Stimulated activated naive CD8-positive, alpha-beta T cell treated with anti-CD3 and anti-CD28 coated beads, Interleukin-15, amount 100 ng/mL, for 72 hours (primary cell): ENCODE measurements at regions not wholly inside any gene's neighbourhood (a gene's known extent, or its start where the extent isn't known, plus 50 kb on each side); places are given as distances from the start of the nearest gene placed in this dataset.
"Not testable (repeated sequence)": the region's sequence is repeated elsewhere in the genome, so short reads cannot be mapped to it uniquely, and the experiment has no call there.

ENCODE experiments used
- ATAC-seq: fragments of 150-1000 bp; cut with Tn5 transposase; 2 replicates; pipeline ENCODE4 v1.10.0; 2021; ENCODE audit warnings: mild to moderate bottlenecking, moderate library complexity
- DNase-seq, 2 donors: peaks; one replicate each; pipeline ENCODE4 v3.0.0; 2021 to 2022
- H3K27ac Mint-ChIP-seq, 2 donors: one replicate each; pipeline ENCODE4 v1.8.0; 2022; ENCODE audit warnings: mild to moderate bottlenecking in 2 of 2, mixed read lengths in 2 of 2, moderate library complexity in 2 of 2
- H3K27me3 Mint-ChIP-seq: one replicate; pipeline ENCODE4 v1.8.0; 2022; ENCODE audit warnings: mixed read lengths
- H3K4me1 Mint-ChIP-seq: one replicate; pipeline ENCODE4 v1.8.0; 2022; ENCODE audit warnings: mild to moderate bottlenecking, mixed read lengths
- H3K4me3 Mint-ChIP-seq, 2 donors: one replicate each; pipeline ENCODE4 v1.8.0; 2022; ENCODE audit warnings: mild to moderate bottlenecking in 2 of 2, mixed read lengths in 2 of 2, moderate library complexity in 1 of 2
- H3K9me3 Mint-ChIP-seq, 2 donors: one replicate each; pipeline ENCODE4 v1.8.0; 2022; ENCODE audit warnings: mixed read lengths in 2 of 2

DNA sequence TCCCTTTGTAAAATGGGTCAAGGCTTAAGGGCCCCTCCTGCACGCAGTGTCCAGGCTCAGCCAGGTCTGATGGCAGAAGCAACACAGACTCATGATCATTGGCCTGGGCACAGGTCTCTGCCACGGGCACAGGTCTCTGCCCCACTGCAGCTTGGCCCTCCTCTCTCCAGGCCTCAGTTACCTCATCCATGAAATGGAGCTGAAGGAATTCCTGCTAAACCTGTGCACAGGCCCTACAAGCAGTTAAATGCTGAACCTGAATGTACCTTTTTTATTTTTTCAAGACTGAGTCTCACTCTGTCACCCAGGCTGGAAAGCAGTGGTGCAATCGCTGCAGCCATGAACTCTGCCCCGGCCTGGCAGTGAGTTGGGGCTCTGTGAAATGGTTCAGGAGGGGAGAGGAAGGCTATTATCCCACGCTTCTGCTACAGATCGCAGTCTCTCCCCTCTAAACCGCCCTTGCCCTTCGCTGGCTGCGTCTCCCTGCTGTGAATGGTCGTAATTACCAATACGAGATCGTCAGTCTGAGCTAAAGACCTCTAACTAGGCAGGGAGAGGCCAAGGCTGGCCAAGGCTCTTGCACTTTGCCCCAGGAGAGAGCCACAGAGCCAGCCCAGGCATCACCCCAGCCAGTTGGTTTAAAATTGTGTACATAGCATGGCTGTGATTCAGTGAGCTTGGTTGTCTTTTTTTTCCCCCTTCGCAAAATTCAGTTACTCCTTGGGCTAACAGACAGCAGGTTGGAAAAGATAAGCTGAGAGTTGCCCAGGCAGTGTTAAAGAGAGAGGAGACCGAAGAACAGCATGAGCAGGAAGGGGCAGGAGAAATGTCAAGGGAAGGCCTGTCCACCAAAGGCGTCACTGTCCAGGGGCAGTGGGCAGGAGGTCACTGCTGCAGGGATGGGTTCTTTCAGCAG is 93.0 kb upstream of the KCTD7 start:
- Mint-ChIP-seq H3K9me3 (no peaks in the 10 kb centered on the region), H3K27me3 (no peaks in the 10 kb centered on the region), H3K4me3 (no peak overlapping the region), H3K27ac (no peak overlapping the region), H3K4me1 (no peaks in the 10 kb centered on the region)
- DNase-seq (no peak), ATAC-seq (no peak)

DNA sequence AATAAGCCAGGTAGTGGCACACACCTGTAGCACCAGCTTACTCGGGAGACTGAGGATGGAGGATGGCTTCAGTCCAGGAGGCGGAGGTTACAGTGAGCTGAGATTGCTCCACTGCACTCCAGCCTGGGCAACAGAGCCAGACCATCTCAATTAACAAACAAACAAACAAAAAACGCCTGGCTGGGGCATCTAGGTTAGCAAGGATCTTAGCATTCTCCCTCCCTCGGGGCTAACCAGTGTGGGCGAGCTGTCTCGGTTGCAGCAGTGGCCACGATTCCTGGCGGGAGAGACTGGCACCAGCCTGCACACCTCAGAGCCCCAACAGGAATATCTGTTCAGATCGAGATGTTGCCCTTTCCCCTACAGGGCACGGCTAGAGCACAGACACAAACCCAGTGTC is 91.3 kb upstream of the KCTD7 start:
- ATAC-seq (no peak), DNase-seq (no peak)
- Mint-ChIP-seq H3K9me3 (no peaks in the 10 kb centered on the region), H3K4me3 (no peak overlapping the region), H3K27me3 (no peaks in the 10 kb centered on the region), H3K27ac (peak overlapping the region in 1 of 2 donors; percentile 39), H3K4me1 (no peaks in the 10 kb centered on the region)

DNA sequence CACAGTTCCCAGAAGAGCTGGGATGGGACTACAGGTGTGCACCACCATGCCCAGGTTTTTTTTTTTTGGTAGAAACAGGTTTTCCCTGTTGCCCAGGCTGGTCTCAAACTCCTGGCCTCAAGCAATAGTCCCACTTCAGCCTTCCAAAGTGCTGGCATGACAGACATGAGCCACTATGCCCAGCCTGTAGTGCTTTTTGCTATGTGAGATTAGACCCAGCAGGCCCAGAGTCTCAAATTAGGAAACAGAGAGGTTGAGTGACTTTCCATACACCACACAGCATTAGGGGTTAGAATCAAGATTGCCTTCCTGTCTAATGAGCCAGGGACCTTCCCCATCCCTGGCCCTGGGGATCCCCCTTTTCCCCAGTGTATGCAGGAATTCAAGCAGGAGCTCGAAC is 90.8 kb upstream of the KCTD7 start:
- Mint-ChIP-seq H3K27me3 (no peaks in the 10 kb centered on the region), H3K4me3 (no peak overlapping the region), H3K9me3 (no peaks in the 10 kb centered on the region), H3K4me1 (no peaks in the 10 kb centered on the region), H3K27ac (no peak overlapping the region)
- ATAC-seq, result no peak
- no peak for DNase-seq

DNA sequence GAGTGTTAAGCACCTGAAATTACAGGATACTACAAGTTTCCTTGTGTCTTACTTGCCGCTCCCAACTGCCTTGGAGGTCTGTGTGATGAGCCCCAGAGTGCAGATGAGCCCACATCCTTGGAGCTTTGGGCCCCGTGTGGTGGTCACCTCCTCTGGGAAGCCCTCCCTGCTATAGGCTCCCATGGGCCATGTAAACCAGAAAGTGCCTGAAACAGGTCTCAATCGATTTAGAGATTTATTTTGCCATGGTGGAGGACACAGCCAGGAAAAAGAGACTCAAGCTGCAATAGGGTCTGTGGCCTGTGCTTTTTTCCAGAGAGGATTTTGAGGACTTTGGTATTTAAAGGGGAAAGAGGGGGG is 89.4 kb upstream of the KCTD7 start:
- Mint-ChIP-seq H3K4me1 (no peaks in the 10 kb centered on the region), H3K9me3 (no peaks in the 10 kb centered on the region), H3K27ac (peak overlapping the region in 1 of 2 donors; percentile 11), H3K27me3 (no peaks in the 10 kb centered on the region), H3K4me3 (no peak overlapping the region)
- ATAC-seq, result no peak
- no peak for DNase-seq

DNA sequence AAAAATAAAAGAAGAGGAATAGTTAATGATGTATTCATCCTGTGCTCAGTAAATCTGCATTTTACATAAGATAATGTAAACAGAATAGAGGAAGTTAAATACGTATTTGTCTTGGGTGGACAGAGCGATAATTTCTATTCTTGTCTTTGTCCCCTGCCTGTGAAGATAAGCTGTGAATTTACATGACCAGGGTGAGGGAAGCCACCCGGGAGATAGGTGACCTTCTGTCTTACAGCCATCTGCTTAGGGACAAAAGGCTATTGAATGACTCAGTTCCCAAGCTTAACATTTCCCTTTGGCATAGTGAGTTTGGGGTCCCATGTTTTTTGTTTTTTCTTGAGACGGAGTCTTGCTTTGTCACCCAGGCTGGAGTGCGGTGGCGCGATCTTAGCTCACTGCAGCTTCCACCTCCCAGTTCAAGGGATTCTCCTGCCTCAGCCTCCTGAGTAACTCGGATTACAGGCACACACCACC is 88.7 kb upstream of the KCTD7 start:
- Mint-ChIP-seq H3K4me1 (no peaks in the 10 kb centered on the region), H3K4me3 (no peak overlapping the region), H3K9me3 (no peaks in the 10 kb centered on the region), H3K27me3 (no peaks in the 10 kb centered on the region), H3K27ac (no peak overlapping the region)
- DNase-seq, result no peak
- no peak for ATAC-seq

DNA sequence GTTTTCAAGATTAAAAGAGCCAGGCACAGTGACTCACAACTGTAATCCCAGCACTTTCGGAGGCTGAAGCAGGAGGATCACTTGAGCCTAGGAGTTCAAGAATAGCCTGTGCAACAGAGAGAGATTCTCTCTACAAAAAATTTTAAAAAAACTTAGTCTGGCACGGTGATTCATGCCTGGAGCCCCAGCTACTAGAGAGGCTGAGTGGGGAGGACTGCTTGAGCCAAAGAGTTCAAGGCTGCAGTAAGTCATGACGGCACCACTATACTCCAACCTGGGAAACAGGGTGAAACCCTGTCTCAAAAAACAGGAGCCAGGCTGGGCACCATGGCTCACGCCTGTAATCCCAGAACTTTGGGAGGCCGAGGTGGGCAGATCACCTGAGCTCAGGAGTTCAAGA is 86.6 kb upstream of the KCTD7 start:
- Mint-ChIP-seq H3K4me1 (no peaks in the 10 kb centered on the region), H3K4me3 (no peak overlapping the region), H3K9me3 (no peaks in the 10 kb centered on the region), H3K27me3 (no peaks in the 10 kb centered on the region), H3K27ac (no peak overlapping the region)
- no peak for DNase-seq
- no peak for ATAC-seq

DNA sequence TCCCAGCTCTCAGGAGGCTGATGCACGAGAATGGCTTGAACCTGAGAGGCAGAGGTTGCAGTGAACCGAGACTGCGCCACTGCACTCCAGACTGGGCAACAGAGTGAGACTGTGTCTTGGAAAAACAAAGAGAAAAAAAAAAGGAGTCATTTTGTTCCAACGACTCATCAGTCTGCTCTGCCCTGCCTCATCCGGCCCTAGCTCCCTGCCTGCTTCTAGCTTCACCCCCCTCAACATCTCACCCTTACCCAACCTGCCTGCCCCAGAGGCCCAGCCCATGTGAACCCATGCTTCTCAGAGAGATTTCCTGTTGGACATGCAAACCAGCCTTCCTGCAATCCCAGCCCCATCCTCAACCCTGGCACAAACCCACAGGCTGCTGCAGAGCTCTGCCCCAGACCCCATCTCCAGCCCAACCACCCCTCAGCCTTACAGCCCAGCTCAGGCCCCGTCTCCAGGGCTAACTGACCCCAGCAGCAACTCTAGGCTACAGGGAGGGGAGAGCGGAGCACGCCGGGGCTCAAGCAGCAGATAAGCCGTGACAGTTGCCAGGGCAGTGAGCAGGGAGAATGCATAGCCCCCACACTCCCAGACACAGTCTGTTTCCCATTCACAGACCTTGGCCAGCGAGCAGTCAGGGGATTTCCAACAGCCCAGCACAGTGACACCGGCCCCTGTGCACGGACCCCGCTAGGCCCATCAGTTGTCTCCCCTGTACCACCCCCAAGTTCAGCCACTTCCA is 86.0 kb upstream of the KCTD7 start:
- DNase-seq (no peak), ATAC-seq (peak; percentile 28)
- H3K27me3 Mint-ChIP-seq, result no peaks in the 10 kb centered on the region
- H3K27ac Mint-ChIP-seq, result no peak overlapping the region
- no peaks in the 10 kb centered on the region for H3K9me3 Mint-ChIP-seq
- H3K4me3 Mint-ChIP-seq, result no peak overlapping the region
- no peaks in the 10 kb centered on the region for H3K4me1 Mint-ChIP-seq

DNA sequence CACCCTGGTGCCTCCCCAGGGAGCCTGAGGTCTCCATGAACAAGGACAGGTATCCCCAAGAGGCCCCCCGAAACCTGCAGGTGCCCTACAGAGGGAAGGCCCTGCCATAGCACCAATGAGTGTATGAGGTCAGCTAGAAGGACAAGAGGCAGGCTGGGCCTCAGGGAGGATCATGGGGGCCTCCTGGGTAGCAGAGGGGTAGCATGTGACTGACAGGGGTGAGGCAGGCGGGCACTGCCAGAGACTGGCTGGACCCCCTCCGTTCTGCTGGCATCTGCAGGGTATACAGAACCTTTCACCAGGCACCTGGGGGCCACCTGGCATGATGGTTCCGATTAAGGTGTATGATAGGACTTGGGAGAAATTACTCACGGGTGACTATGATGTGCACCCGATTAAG is 79.2 kb upstream of the KCTD7 start:
- H3K9me3 Mint-ChIP-seq, result no peaks in the 10 kb centered on the region
- no peak overlapping the region for H3K4me3 Mint-ChIP-seq
- ATAC-seq (no peak), DNase-seq (no peak)
- no peak overlapping the region for H3K27ac Mint-ChIP-seq
- no peaks in the 10 kb centered on the region for H3K4me1 Mint-ChIP-seq
- H3K27me3 Mint-ChIP-seq, result no peaks in the 10 kb centered on the region

DNA sequence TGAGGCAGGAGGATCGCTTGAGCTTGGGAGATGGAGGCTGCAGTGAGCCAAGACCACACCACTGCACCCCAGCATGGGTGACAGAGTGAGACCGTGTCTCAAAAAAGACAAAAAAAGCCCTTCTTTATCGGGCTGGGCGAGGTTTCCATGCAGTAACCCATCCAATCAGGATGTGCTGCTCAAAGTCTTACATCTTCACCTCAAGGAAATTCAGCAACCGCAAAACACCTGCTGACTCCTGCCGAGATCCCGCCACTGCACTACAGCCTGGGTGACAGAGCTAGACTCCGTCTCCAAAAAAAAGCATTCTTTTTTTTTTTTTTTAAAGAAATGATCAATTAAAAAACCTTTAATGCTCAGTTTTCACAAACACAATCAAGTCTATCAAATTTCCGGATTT is 75.7 kb upstream of the KCTD7 start:
- Mint-ChIP-seq H3K4me1 (peaks cover 6% of the 10 kb centered on the region), H3K9me3 (no peaks in the 10 kb centered on the region), H3K27ac (no peak overlapping the region), H3K27me3 (no peaks in the 10 kb centered on the region), H3K4me3 (no peak overlapping the region)
- ATAC-seq, result no peak
- no peak for DNase-seq

DNA sequence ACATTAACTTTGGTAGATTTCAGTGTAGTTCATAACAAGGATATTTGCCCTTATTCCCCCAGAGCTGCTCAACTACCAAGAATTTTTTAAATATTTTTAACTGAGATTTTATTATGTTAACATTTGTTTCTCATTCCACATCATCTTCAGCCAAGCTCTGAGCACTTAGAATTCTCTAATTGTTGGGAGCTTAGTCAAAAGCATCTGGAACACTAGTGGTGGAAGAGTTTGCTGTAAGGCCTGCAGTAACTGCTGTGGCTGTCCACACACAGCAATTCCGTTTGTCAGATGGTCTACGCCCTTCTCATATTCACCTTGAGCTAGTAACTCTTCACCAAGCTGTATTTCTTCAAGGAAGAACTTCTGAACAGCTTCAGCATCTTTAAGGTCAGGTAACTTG is 75.0 kb upstream of the KCTD7 start:
- not testable (repeated sequence) for ATAC-seq, H3K27ac Mint-ChIP-seq
- H3K4me1 Mint-ChIP-seq, result peaks cover 10% of the 10 kb centered on the region

DNA sequence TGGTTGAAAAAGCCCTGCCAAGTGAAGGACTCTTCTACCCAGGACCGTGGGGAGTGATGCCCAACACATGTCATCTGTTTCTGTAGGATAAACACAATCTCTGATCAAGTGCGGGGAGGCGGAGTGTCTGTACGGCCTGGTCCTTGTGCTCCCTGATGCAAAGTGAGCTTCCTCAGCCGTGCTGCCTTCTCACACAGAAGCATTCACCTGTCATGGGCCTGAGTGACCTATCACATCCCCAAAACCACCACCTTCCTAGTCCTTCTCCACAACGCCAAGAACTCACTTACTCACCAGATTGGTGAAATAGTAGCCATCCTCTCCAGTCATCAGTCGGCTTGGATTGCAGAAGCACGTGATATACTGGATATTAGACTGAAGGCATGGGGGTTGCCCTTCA is 74.4 kb upstream of the KCTD7 start:
- not testable (repeated sequence) for H3K27ac Mint-ChIP-seq, ATAC-seq, H3K4me3 Mint-ChIP-seq, H3K9me3 Mint-ChIP-seq, DNase-seq, H3K27me3 Mint-ChIP-seq
- peaks cover 10% of the 10 kb centered on the region for H3K4me1 Mint-ChIP-seq

More for the DNA sequence above, 75.0 kb upstream of the KCTD7 start:
- not testable (repeated sequence) for DNase-seq, H3K9me3 Mint-ChIP-seq, H3K27me3 Mint-ChIP-seq, H3K4me3 Mint-ChIP-seq

DNA sequence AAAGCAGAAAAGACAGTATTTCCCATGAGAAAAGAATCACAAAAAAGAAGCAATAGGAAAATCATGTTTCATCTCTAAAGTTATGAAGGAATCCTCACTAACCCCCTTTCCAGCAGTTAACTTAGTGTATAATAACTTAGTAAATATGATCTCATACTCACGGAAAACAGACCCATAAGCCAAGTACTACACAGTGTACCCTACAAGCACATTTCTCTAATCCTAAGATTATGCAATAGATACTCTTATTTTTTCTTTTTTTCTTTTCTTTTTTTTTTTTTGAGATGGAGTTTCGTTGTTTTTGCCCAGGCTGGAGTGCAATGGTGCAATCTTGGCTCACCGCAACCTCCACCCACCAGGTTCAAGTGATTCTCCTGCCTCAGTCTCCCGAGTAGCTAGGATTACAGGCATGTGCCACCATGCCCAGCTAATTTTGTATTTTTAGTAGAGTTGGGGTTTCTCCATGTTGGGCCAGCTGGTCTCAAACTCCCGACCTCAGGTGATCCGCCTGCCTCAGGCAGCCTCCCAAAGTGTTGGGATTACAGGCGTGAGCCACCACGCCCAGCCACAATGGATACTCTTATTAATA is 73.7 kb upstream of the KCTD7 start:
- H3K4me3 Mint-ChIP-seq, H3K27me3 Mint-ChIP-seq, H3K27ac Mint-ChIP-seq, H3K9me3 Mint-ChIP-seq, ATAC-seq, DNase-seq: not testable (repeated sequence)
- H3K4me1 Mint-ChIP-seq, result peaks cover 10% of the 10 kb centered on the region

DNA sequence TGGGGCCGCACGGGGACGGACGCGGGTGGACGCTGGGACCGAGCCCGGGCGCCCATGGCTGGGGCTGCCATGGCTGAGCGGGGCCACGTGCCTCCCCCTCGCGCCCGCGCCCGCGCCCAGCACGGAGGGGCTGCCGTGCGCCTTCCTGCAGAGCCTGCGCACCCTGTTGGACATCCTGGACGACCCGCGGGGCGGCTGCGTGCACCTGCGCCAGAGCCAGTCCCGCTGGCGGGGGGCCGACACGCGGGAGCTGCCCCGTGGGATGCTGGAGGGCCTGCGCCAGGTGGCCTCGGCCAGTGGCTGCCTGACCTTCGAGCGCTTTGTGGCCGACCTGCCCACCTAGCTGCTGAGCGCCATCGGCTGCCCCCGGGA is 72.5 kb upstream of the KCTD7 start:
- Mint-ChIP-seq H3K27me3 (no peaks in the 10 kb centered on the region), H3K4me1 (peaks cover 10% of the 10 kb centered on the region), H3K9me3 (no peaks in the 10 kb centered on the region), H3K4me3 (no peak overlapping the region), H3K27ac (no peak overlapping the region)
- DNase-seq, result no peak
- ATAC-seq, result peak; percentile 48

DNA sequence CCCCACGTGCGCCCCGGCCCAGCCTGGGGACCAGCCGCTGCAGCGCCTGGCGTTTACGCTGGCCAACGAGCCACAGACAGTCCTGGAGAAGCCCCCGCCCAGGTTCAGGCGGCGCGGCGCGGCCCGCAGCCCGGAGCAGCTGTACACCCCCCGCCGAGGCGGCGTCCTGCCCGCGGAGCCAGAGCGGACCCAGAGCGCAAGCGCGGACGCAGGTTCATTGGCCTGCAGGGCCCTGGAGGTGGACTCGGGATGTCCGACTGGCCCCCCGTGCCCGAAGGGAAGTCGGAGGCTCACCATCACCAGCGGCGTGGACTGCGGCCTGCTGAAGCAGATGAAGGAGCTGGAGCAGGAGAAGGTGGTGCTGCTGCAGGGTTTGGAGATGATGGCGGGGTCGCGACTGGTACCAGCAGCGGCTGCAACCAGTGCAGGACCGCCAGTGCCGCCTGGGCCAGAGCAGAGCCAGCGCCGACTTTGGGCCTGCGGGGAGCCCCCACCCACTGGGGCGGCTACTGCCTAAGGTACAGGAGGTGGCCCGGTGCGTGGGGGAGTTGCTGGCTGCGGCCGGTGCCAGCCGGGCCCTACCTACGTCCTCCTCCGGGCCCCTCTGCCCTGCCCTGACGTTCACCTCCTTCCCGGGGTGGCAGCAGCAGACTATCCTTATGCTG is 72.0 kb upstream of the KCTD7 start:
- Mint-ChIP-seq H3K27ac (no peak overlapping the region), H3K4me1 (peaks cover 10% of the 10 kb centered on the region), H3K27me3 (no peaks in the 10 kb centered on the region), H3K4me3 (no peak overlapping the region), H3K9me3 (no peaks in the 10 kb centered on the region)
- ATAC-seq, result peak; percentile 13
- no peak for DNase-seq
